Anterior cingulate cortex (tissue), 58 donors: ENCODE measurements at regions not wholly inside any gene's neighbourhood (a gene's known extent, or its start where the extent isn't known, plus 50 kb on each side); places are given as distances from the start of the nearest gene placed in this dataset.

Experiments used
- DNase-seq, 58 donors: peaks; one replicate each; lab custom pipeline; 2025; lab: John Stamatoyannopoulos, UW

DNA sequence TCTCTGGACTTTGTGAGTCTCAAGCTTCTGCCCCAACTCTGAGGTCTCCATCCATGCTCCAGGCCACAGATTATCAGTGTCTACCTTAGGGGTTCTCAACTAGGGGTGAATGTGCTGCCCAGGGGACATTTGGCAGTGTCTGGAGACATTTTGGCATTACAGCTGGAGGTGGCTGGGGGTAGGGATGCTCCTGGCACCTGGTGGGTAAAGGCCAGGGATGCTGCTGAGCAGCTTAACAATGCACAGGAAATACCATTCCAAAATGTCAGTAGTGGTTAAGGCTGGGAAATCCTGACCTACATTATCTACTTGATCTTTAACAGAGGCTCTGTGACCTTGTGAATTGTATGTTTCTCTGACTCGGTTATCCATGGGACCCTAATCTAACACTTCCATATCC, 67.3 kb upstream of the PALS2 start:
- DNase-seq: no peak

DNA sequence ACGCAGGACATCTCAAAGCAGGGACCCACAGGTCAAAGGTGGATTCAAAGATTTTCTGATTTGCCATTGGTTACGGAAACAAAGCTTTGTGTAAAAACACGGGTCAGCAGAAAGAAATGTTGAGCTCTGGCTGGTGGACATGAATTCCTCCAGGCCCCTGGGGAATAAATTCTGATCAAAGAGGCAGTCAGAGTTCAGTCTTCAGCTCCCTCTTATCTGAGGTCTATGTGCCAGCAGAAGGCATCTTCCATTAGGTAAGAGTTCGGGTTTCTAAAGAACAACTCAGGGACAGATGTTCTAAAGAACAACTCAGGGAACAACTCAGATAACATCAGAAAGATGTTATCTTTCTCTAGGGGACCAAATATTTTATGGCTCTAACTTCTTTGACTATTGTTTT, 64.9 kb upstream of the PALS2 start:
- DNase-seq: no peak

DNA sequence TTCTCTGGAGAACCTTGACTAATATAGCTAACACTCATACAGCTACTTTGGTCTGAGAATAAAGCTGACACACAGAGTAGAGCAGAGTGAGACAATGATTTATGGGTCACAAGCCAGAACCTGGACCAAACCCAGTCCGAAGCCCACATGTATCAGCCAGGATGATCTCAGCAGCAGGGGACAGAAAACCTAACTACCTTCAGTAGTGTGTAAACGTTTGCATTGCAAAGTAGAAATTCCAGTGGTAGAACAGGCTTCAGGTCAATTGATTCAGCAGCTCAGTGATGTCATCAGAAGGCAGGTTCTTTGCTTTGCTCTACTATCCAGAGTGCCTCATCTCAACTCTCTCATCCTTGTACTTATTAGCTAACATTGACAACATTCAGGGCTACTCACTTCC, 62.5 kb upstream of the PALS2 start:
- no peak for DNase-seq

DNA sequence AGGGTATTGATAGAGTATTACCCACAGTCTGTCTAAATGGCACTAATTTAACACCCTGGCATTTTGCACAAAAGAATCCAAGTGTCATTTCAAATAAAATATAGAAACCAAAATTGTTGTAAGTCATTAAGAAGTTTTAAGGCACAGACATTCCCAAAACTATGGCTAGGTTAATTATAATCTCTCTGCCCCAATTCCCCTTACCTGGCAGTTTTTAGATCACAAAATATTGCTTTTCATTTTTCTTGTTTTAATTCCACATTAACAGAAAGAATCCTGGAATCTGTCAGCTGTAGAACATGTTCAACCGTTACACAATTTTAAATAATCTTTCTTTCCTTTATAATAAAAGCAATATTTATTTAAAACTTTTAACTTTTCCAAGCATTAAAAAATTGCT, 56.1 kb upstream of the PALS2 start:
- no peak for DNase-seq

DNA sequence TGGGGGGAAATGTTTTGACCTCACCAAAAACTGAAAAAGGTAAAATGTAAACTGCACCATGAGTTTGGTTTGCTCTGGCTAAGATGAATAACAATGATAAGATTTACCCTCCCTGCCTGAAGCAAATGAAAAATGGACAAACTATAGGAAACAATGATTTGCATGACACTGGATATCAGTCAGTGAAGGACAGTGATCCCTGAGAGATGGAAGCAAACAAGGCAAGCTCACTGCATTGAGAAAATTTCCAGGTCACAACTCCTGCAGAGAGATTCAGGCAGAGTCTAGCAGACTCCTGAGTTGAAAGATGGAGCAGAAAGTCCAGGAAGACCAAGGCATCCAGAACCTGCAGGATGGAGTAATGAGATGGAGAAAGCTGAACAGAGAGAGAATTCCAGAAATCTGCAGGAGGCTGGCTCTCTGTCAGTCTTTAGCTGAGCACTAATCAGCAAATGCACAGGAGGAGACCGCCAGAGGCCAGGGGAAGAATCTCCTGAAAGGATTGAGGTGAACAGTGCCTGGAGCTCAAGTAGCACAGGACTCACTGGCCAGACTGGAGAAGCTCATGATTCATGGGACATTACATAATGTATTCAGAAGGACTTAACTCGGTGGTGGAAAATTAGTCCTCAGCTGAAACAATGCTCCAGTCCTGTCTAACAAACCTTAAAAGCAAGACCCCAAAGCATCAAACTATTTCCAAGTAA, 51.2 kb upstream of the PALS2 start:
- DNase-seq: no peak
